RWPE1 (cell line): ENCODE measurements at regions not wholly inside any gene's neighbourhood (a gene's known extent, or its start where the extent isn't known, plus 50 kb on each side); places are given as distances from the start of the nearest gene placed in this dataset.

ENCODE experiments used
- CTCF ChIA-PET: fragments of 350-600 bp; sonication (Branson Sonifier 250); formaldehyde crosslinking; extraction: SDS; loops from one replicate; lab custom pipeline; 2021; lab: Yijun Ruan, JAX
- POLR2A ChIA-PET: fragments of 400-600 bp; formaldehyde crosslinking; extraction: SDS; loops from one replicate; lab custom pipeline; 2020; ENCODE audit warnings: antibody characterized with exemption; ENCODE audit not compliant: low non-redundant PET; lab: Yijun Ruan, JAX
- DNase-seq: peaks from one replicate; pipeline ENCODE4 v3.0.0; 2012; ENCODE audit warnings: low spot score
- H3K27ac ChIP-seq: fragments of 450-650 bp; 2 replicates; pipeline ENCODE4 v1.5.1; 2017
- CTCF ChIP-seq: fragments of 450-650 bp; conservative IDR thresholded peaks from 2 replicates; pipeline ENCODE4 v1.5.1; 2017; ENCODE audit warnings: low read depth, mild to moderate bottlenecking

GRCh38 chr4:175499735-175500352 is 312.2 kb downstream of the GPM6A start:
- no peak overlapping the region for H3K27ac ChIP-seq
- ChIA-PET POLR2A (no interaction called here), CTCF (no interaction called here)
- no peak for DNase-seq
- TF ChIP-seq CTCF, result no peak

GRCh38 chr4:175504318-175504717 is 307.7 kb downstream of the GPM6A start:
- ChIA-PET CTCF (no interaction called here), POLR2A (no interaction called here)
- no peak for DNase-seq
- no peak overlapping the region for H3K27ac ChIP-seq
- no peak for TF ChIP-seq CTCF

- TF ChIP-seq CTCF, result no peak
- ChIA-PET POLR2A (no interaction called here), CTCF (no interaction called here)
- H3K27ac ChIP-seq, result no peak overlapping the region
- DNase-seq, result no peak
Measured at GRCh38 chr4:175509320-175509719, 302.7 kb downstream of the GPM6A start.

GRCh38 chr4:175511861-175512260 is 300.2 kb downstream of the GPM6A start:
- TF ChIP-seq CTCF, result no peak
- ChIA-PET CTCF (interaction anchor here (0.6 kb wide), 1 partner anchor 25 kb away, joined by 5 read pairs; no protein-coding TSS in a partner anchor), POLR2A (no interaction called here)

GRCh38 chr4:175514174-175514573 is 297.9 kb downstream of the GPM6A start:
- ChIA-PET CTCF (no interaction called here), POLR2A (no interaction called here)
- TF ChIP-seq CTCF, result no peak
- H3K27ac ChIP-seq, result no peak overlapping the region
- DNase-seq, result no peak

More at GRCh38 chr4:175511861-175512260, 300.2 kb downstream of the GPM6A start:
- no peak overlapping the region for H3K27ac ChIP-seq
- no peak for DNase-seq

GRCh38 chr4:175530655-175531054 is 281.4 kb downstream of the GPM6A start:
- no peak overlapping the region for H3K27ac ChIP-seq
- TF ChIP-seq CTCF, result no peak
- ChIA-PET CTCF (no interaction called here), POLR2A (no interaction called here)
- DNase-seq, result no peak
